Subcutaneous abdominal adipose tissue (tissue), 5 donors: ENCODE measurements at regions not wholly inside any gene's neighbourhood (a gene's known extent, or its start where the extent isn't known, plus 50 kb on each side); places are given as distances from the start of the nearest gene placed in this dataset.

Source experiments
- H3K27ac ChIP-seq: one replicate; pipeline ENCODE4 v1.7.0; 2013; ENCODE audit warnings: low read depth, mild to moderate bottlenecking, inconsistent platforms, low read length, moderate library complexity
- H3K27me3 ChIP-seq, 5 donors: one replicate each; pipeline ENCODE4 v1.7.0; 2013; ENCODE audit warnings: low read length in 5 of 5, inconsistent platforms in 1 of 5; ENCODE audit not compliant: control insufficient read depth in 5 of 5, insufficient read depth in 4 of 5
- H3K36me3 ChIP-seq, 5 donors: one replicate each; pipeline ENCODE4 v1.7.0; 2013; ENCODE audit warnings: low read length in 5 of 5; ENCODE audit not compliant: control insufficient read depth in 5 of 5, insufficient read depth in 5 of 5
- H3K4me1 ChIP-seq, 5 donors: one replicate each; pipeline ENCODE4 v1.7.0; 2013; ENCODE audit warnings: low read length in 5 of 5, mild to moderate bottlenecking in 3 of 5, moderate library complexity in 1 of 5; ENCODE audit not compliant: control insufficient read depth in 5 of 5, insufficient read depth in 5 of 5
- H3K4me3 ChIP-seq, 5 donors: one replicate each; pipeline ENCODE4 v1.7.0; 2013; ENCODE audit warnings: low read length in 5 of 5, low read depth in 1 of 5
- H3K9ac ChIP-seq, 5 donors: one replicate each; pipeline ENCODE4 v1.7.0; 2013; ENCODE audit warnings: low read length in 5 of 5, mild to moderate bottlenecking in 4 of 5, moderate library complexity in 3 of 5
- H3K9me3 ChIP-seq, 5 donors: one replicate each; pipeline ENCODE4 v1.7.0; 2013; ENCODE audit warnings: low read length in 5 of 5; ENCODE audit not compliant: control insufficient read depth in 5 of 5
- donor health status: healthy.
- donor health status: healthy.
- donor health status: healthy.
- donor health status: healthy.
- donor health status: healthy.

GRCh38 chr14:71856199-71856919 is 75.9 kb upstream of the RGS6 start:
- no peak overlapping the region for H3K9ac ChIP-seq
- H3K9me3 ChIP-seq: no peaks in the 10 kb centered on the region

GRCh38 chr14:71863049-71863448 is 69.2 kb upstream of the RGS6 start:
- no peaks in the 10 kb centered on the region for H3K4me1 ChIP-seq
- H3K36me3 ChIP-seq: no peaks in the 10 kb centered on the region
- no peak overlapping the region for H3K4me3 ChIP-seq
- H3K9me3 ChIP-seq: no peaks in the 10 kb centered on the region
- no peaks in the 10 kb centered on the region for H3K27me3 ChIP-seq
- no peak overlapping the region for H3K27ac ChIP-seq
- H3K9ac ChIP-seq: no peak overlapping the region

More at GRCh38 chr14:71856199-71856919, 75.9 kb upstream of the RGS6 start:
- Histone ChIP-seq H3K4me3 (no peak overlapping the region), H3K27me3 (peaks cover 0 to 2% (median 0%) of the 10 kb centered on the region in 5 donors), H3K36me3 (no peaks in the 10 kb centered on the region), H3K27ac (no peak overlapping the region), H3K4me1 (peaks cover 0 to 16% (median 0%) of the 10 kb centered on the region in 5 donors)

- H3K27ac ChIP-seq: no peak overlapping the region
- no peaks in the 10 kb centered on the region for H3K27me3 ChIP-seq
- no peaks in the 10 kb centered on the region for H3K9me3 ChIP-seq
- no peaks in the 10 kb centered on the region for H3K36me3 ChIP-seq
- H3K4me1 ChIP-seq: no peaks in the 10 kb centered on the region
- H3K4me3 ChIP-seq: no peak overlapping the region
- H3K9ac ChIP-seq: no peak overlapping the region
These were observed 68.5 kb upstream of the RGS6 start for GRCh38 chr14:71863766-71864165.
